Epithelial cell of prostate (primary cell): ENCODE measurements at regions not wholly inside any gene's neighbourhood (a gene's known extent, or its start where the extent isn't known, plus 50 kb on each side); places are given as distances from the start of the nearest gene placed in this dataset.

ENCODE experiments used
- DNase-seq: peaks from one replicate; pipeline ENCODE4 v3.0.0-alpha.2; 2011; ENCODE audit warnings: low read depth, low spot score
- H3K27ac ChIP-seq: fragments of 450-650 bp; 2 replicates; pipeline ENCODE4 v1.5.1; 2017; ENCODE audit warnings: mild to moderate bottlenecking

DNA sequence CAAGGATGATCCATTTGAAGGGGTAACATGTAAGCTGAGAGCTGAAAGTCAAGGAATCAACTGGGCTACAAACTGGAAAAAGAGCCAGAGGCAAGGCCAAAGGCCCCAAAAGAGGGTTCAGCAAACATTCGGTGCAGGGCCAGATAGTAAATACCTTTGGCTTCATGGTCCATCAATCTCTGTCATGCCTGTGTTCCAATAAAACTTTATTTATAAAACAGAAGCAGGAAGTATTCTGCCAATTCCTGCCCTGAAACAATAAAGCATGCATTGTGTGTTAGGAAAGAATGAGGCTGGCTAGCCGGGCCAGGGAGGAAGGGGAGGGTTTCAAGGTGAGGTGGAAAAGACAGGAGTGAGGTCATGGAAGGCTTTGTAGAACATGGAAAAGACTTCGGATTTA is 107.1 kb downstream of the LBH start:
- DNase-seq, result no peak
- H3K27ac ChIP-seq, result no peak overlapping the region

DNA sequence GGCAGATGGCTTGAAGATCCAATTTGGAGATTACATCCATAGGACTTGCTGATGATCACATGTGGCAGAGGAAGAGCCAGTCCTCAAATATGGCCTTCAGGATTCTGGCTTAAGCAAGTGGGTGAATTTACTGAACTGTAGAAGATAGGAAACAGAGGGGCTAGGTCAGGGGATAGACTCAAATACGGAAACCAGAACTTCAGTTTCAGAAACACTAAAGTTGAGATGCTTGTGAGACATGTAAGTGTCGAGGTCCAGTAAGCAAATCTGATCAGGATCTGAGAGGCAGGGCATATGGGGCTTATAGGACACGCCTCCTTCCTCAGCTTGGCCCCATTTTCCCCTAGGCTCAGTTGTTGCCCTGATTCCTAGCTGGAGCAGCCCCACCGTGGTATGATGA is 107.7 kb downstream of the LBH start:
- no peak overlapping the region for H3K27ac ChIP-seq
- DNase-seq, result no peak

DNA sequence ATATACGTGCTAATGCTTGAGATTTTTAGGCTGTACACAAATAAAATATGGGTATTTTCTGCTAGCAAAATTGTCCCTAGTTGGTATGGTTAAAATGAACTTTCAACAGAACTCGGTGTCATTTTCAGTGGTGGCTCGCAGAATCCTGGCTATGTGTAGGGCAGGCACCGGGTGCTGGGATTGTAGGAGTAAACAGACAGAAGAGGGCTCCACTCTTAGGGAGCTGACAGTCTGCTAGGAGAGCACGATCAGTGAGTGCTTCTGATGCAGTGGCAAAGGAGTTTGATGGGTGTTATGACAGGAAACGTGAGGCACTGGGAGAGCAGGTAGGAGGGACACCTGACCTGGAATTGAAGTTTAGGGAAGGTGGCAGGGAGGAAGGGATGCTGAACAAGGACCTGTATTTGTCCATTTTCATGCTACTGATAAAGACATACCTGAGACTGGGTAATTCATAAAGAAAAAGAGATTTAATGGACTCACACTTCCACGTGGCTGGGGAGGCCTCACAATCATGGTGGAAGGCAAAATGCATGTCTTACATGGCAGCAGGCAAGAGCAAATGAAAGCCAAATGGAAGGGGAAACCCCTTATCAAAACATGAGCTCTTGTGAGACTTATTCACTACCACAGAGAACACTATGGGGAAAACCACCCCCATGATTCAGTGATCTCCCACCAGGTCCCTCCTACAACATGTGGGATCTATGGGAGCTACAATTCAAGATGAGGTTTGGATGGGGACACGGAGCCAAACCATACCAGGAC is 105.4 kb upstream of the LCLAT1 start:
- no peak overlapping the region for H3K27ac ChIP-seq
- no peak for DNase-seq

DNA sequence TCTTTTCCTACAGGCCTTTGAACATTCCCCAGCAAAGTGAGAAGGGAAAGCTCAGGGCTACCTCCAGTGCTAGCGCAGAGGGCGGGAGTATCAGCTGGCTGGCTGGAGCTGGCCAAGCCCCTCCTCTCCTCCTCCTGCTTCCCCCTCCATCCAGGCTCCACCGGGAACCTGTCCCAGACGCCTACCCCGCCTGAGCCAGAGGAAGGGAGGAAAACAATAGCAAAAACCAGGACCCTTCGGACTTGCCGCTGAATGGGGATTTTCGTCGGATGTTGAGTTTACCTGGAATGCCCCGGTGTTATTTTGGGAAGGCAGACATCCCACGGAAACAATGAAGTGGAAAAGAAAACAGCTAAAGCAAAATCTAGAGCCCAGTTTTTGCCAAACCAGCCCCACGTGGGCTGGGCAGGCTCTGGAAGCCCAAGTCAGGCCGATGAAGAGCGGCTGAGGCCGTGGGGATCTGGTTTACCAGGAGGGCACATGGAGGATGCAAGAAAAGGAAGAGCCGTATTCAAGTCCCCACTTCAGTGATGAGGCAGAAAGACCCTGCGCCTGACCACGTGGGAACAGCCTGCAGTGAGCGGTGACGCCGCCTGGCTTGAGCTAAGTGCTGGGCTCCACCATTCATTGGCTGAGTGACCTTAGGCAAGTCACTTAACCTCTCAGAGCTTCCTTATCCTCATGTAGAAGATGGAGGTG is 100.4 kb upstream of the LCLAT1 start:
- H3K27ac ChIP-seq, result no peak overlapping the region
- DNase-seq, result no peak

DNA sequence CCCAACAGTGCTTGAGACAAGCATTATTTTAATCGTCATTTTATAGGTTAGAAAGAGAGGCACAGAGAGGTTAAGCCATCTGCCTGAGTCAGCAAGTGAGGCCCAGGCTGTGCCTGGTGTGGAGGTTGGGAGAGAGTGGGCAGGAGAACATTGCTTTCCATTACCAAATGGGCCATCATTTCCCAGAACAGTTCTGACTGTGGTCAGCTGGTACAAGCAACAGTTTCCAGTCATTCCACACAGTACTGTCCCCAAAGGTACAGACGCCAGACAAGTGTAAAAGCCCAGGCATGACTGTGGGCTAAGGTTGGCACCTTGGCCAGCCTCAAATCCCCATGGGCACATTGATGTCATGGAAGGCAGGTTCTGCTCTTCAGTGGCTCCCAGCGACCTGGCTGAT is 98.2 kb upstream of the LCLAT1 start:
- DNase-seq, result no peak
- H3K27ac ChIP-seq, result no peak overlapping the region

DNA sequence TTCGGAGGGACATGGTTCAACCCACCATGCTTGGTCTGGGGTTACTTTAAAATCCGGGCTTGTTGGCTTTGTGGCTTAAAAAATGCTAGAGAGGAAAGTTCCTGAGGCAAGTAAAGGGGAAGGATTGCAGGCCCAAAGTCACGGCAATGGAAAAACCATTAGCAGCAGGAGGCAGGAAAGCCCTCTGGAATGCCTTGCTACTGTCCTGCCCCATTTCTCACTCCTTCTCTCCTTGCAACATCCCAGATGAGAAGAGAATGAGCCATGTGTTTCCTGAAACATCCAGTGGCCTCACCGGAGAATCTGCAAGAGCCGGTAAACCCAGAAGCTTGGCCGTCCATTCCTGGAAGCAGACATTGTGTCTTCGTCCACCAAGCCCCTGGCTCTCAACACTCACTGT is 97.4 kb upstream of the LCLAT1 start:
- DNase-seq, result no peak
- no peak overlapping the region for H3K27ac ChIP-seq

DNA sequence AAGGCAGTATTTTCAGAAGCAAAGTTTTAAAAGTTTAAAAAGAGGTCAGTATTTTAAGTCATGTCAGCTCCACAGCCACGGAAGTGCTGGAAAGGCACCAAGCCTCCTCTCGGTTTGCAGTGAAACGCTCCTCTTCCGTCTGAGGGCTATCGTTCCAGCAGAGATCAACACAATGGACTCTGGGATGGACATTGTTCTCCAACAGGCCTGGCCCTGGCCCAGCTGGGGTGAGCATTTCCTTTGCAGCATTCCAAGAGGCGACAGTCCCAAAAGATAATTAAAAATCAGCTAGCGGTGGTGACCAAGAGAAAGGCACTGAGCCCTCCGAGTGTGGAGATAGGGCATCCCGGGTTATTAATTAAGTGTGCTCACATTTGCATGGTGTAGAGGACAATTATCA is 95.9 kb upstream of the LCLAT1 start:
- DNase-seq, result no peak
- H3K27ac ChIP-seq, result no peak overlapping the region

DNA sequence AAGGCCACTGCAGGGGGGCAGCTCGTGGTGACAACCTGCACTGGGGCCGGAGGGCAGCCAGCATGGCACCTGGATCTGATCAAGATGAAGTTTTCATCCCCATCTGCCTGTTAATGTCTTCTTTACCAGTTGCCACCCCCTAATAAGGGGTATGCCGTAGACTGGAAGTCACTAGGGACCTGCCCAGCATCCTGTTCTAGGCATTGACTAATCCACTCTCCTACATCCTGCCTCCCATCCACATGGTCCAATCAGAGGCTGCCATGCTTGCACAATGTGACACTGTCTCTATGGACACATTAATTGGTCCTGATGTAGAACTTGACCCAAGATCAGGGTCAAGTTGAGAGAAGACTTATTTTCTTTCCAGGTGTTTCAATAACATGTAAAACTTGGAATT is 95.1 kb upstream of the LCLAT1 start:
- H3K27ac ChIP-seq, result no peak overlapping the region
- no peak for DNase-seq

DNA sequence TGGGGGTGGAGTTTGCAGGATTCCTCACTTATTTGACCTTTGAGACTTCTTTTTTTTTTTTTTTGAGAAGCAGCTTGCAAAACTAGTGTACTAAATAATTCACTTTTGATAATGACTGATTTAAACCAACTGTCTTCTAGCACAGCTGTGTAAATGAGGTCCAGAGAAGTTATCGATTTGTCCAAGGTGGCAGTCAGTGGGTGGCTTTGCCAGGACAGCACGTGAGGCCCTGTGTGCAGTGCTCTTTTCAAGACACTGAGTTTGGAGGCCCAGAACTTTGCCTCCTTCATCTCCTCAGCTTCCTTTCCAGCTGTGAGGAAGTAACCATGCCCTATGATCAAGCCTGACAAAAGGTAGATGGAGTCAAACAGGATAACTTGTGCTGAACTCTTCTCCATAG is 92.9 kb upstream of the LCLAT1 start:
- no peak overlapping the region for H3K27ac ChIP-seq
- DNase-seq, result no peak

DNA sequence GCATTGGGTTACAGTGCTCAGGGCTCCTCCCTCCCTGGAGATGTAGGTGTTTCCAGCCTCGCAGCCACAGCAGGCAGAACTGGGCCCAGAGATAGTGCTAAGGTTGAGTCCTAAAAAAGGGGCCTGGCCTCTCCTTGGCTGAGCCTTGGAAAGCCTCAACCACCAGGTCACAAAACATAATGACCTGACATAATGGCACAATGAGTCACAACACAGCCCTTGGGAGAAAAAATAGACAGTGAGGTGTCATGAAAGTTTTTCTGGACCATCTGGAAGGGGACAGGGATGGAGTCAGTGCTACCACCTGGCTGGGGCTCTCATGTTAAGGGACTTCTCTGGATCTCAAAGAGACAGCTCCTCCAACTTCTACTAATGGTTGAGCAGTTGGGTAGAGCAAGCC is 92.4 kb upstream of the LCLAT1 start:
- no peak for DNase-seq
- H3K27ac ChIP-seq, result no peak overlapping the region

DNA sequence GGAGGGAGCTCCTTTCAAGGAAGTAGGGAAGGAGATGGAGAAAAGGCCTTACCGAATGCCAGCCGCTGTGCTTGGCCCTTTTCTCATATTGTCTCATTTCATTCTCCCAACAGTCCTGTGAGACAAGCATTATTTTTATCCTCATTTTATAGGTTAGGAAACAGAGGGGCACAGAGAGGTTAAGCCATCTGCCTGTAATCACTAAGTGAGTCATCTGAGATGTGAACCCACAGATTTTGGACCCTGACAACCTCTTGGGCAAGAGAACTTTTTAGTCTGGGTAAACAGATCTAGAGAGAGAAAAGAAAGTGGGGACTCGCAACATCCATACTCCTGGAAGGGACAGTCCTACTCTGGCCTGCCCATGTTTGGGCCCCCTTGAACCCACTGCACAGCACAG is 91.7 kb upstream of the LCLAT1 start:
- DNase-seq, result no peak
- H3K27ac ChIP-seq, result no peak overlapping the region

DNA sequence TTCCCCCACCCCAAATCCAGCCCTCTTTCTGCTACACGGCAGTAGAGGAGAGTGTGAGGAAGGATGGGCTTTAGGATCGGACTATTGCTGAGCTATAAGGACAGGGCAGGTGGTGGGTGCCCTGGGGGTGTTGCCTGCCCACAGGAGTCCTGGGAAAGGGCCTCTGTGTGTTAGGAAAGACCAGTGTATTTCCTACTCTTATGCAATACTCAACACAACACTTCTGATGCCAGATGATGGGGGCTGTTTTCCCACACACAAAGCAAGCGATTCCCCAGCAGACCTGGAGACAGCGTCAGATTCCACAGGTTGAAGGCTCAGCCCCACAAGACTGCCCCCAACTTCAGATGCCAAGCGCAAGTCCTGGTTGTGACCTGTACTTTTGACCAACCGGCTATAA is 91.0 kb upstream of the LCLAT1 start:
- DNase-seq, result no peak
- no peak overlapping the region for H3K27ac ChIP-seq

DNA sequence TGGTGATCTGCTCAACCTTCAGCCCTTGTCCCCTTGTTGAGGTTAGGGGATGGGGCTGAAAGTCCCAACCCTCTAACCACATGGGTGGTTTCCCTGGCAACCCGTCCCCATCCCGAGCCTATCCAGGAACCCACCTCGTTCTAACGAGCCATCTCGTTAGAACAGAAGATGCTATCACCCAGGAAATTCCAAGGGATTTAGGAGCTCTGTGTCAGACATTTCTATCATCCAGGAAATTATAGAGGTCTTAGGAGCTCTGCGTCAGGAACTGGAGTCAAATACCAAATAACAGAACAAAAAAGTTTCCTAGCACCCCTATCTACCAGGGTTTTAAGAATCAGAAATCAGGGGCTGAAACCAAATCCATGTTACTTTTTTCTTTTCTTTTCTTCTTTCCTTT is 90.3 kb upstream of the LCLAT1 start:
- DNase-seq, result no peak
- H3K27ac ChIP-seq, result no peak overlapping the region

DNA sequence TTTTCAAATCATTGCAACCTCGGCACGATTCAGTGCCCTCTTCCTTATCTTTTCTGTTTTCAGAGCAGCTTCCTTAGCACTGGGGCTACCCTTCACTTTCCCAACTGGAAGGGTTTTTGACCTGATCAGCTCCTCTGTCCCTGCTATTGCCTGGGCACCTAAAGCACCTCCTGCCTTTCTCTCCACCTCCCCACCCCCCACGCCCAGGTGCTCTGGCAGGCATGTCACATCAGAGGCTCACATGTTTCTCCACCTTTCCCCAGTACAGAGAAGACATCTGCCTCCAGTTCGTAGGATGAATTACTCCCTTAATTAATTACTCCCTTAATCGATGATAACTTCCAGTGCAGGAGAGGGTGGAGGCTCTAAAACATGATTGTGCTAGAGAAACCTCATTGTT is 88.7 kb upstream of the LCLAT1 start:
- no peak for DNase-seq
- no peak overlapping the region for H3K27ac ChIP-seq

DNA sequence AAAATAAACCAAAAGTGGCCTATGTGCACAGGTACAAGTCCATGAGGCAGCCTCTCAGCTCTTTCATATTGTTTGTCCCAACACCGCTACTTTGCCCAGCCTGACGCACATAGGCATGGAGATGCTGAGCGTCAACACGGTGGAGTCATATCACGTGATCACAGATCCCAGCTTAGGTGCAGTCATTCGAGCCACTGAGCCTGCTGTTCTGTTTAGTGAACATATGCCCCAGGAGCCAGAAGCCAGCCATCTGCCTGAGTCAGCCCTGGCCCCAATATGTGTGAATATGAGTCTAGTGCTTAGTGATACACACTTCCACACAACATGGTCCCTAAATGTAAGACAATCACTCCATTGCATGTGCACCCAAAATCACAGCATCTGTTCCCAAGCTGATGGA is 88.2 kb upstream of the LCLAT1 start:
- DNase-seq, result no peak

DNA sequence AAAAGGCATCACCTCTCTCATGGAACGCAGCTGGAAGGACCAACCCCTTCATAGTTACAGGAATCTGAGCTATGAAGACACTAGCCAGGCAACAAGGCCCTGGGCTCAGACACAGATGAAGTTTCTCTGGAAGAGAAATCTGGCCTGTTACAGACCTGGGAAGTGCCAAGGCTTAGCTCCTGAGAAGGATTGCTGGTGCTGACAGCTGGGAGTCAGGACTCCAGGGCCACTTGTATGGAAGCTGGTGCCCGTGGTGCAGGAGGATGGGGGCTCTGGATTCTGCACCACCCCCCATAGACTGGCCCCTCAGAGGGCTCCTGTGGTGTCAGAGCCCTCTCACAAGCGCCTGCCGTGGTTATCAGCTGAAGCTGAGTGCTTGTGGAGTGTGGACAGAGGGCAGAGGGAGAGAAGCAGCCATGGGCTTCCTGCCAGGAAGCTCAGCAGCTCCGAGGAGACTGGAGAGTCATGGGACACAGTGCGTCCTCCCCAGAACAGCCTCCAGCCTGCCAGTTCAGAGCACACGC is 87.3 kb upstream of the LCLAT1 start:
- no peak for DNase-seq
- H3K27ac ChIP-seq, result no peak overlapping the region

More for the DNA sequence above, 88.2 kb upstream of the LCLAT1 start:
- no peak overlapping the region for H3K27ac ChIP-seq

DNA sequence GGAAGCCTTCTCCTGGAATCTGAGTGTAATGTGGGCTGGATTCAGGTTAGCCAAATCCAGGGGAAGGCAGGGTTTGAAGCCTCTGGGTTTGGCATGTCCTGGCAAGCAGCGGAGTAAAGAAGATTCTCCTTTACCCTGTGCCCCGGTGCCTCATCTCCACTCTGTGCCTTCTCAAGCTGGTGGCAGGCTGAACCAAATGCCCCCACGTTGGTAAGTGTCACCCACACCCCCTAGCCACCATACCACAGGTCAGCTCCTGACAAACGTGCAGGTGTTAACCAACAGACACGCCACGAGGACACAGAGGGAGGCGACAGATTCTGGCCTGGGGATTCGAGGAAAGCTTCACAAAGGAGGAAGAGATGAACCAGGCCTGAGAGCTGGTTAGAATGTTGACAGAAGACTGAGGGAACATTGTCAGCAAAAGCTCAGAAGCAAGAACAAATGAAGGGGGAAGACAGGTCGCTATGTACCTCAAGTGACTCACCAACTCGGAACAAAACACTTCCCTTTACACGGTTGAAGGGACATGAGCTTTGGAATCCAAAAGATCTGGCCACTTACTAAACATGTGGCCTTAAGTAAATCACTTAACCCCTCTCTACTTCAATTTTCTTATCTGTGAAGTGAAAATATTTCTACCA is 85.2 kb upstream of the LCLAT1 start:
- DNase-seq, result no peak
- H3K27ac ChIP-seq, result peak overlapping the region; percentile 3

DNA sequence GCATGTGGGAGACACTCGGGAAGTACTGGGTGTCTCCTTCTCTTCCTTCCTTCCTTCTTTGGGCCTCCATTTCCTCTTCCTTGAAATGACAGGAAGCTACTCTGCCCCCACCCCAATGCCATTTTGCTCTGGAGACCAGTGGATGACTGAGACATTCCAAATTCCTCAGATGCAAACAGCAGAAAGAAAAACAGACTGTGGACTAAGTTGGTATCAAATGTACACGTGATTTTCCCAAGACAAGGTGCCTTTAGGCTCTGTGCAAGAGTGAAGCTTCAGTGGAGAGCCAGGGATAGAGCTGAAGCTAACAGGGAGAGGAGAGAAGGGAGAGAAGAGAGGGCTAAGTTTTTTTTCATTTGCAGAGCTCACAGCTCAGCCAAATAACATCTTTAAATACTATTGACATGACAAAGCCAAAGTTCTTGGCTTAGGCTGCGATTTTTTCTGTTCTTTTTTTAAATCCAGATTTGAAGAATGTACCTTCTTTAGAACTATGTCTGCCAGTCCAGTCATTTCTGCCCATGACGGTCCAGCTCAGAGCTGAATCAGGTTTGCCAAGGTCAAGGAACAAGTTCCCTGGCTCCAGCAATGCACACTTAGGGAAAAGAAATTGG is 84.5 kb upstream of the LCLAT1 start:
- DNase-seq, result no peak
- H3K27ac ChIP-seq, result peak overlapping the region; percentile 3

DNA sequence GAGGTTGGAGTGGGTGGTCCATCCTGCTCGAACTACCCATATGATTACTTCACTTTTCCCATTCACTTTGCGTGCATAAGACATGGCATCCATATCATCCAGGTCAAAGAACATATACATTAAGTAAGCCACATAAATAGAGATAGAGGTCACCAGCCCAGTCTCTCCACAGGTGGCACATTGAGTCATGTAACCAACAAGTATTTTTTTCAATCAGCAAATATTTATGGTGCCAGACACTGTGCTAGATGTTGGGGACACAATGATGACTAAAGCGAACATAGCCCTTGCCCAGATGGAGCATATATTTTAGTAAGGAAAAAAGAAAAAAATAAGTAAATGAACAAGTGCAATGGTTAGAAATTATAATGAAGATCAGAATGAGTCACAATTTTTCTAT is 83.6 kb upstream of the LCLAT1 start:
- H3K27ac ChIP-seq, result no peak overlapping the region
- no peak for DNase-seq

DNA sequence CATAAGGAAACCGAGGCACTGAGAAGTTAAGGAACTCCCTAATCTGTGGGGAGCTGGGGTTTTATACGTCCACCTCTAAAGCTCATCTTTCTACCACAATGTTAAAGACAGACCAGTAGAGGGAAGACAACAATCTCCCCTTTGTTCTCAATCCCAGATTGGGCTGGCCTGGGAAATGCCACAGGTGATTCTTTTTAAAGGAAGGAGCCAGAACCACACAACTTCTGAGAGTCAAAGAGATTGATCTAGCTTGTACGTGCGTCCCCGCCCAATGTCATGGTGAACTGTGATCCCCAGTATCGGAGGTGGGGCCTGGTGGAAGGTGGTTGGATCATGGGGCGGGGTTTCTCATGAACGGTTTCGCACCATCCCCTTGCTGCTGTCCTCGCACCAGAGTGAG is 81.8 kb upstream of the LCLAT1 start:
- H3K27ac ChIP-seq, result no peak overlapping the region
- DNase-seq, result no peak

DNA sequence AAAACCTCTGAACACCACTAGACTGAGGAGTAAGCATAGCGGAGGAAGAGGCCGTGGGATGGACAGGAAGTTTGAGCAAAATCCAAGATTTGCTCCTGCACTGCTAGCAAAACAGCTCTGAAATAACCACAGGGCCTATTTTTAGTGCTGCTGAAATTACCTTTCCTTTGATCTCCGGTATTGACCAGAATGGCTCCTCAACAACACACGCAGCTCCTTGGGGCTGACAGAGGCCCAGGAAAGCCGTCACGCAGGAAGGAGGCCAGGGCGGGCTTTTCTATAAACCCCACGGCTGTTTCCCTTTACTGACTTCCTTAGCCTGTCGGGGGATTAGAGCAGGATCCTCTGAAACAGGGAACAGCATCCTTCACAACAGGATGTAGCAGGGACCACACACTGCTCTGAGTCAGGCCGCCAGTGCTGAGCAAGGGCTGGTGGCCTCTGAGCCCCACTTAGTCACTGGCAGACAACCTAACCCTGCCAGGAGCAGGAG is 80.8 kb upstream of the LCLAT1 start:
- no peak for DNase-seq
- H3K27ac ChIP-seq, result no peak overlapping the region
